Vagina (tissue), 2 donors: ENCODE measurements at regions not wholly inside any gene's neighbourhood (a gene's known extent, or its start where the extent isn't known, plus 50 kb on each side); places are given as distances from the start of the nearest gene placed in this dataset.
"Not testable (repeated sequence)": the region's sequence is repeated elsewhere in the genome, so short reads cannot be mapped to it uniquely, and the experiment has no call there.

ENCODE experiments used
- CTCF ChIP-seq, 3 experiments: fragments of 450-650 bp in 2 of 3; fragments of 200-600 bp in 1 of 3; sonication (generic) in 1 of 3; IDR thresholded peaks; one replicate each; pipeline ENCODE4 v1.5.1; 2017 to 2019; ENCODE audit warnings: antibody characterized with exemption in 3 of 3, mild to moderate bottlenecking in 2 of 3, moderate library complexity in 2 of 3
- POLR2A ChIP-seq, 2 donors: fragments of 450-650 bp; IDR thresholded peaks; one replicate each; pipeline ENCODE4 v1.6.1; 2017; ENCODE audit warnings: antibody characterized with exemption in 2 of 2, mild to moderate bottlenecking in 2 of 2, moderate library complexity in 2 of 2
- POLR2AphosphoS5 ChIP-seq, 2 donors: sonication (generic); formaldehyde crosslinking; IDR thresholded peaks; one replicate each; pipeline ENCODE4 v1.9.0; 2017; ENCODE audit warnings: antibody characterized with exemption in 2 of 2, mild to moderate bottlenecking in 2 of 2, low read depth in 1 of 2; ENCODE audit not compliant: insufficient read depth in 1 of 2

GRCh38 chr9:105124598-105124997 lies 119.9 kb upstream of the SLC44A1 start:
- not testable (repeated sequence) for TF ChIP-seq POLR2A (IDR thresholded peaks at IDR 0.05); POLR2AphosphoS5 (IDR thresholded peaks at IDR 0.05; ENCODE audit: insufficient read depth in 1 of 2, low read depth in 1 of 2); CTCF (IDR thresholded peaks at IDR 0.05)
